B cell (primary cell): ENCODE measurements at regions not wholly inside any gene's neighbourhood (a gene's known extent, or its start where the extent isn't known, plus 50 kb on each side); places are given as distances from the start of the nearest gene placed in this dataset.

Source experiments
- ATAC-seq: fragments of 200-7000 bp; cut with Tn5 transposase; one replicate; pipeline ENCODE4 v1.10.0; 2021; ENCODE audit warnings: low read depth, mild to moderate bottlenecking, moderate number of reproducible peaks, moderate library complexity
- CTCF ChIA-PET: fragments of 350-600 bp; sonication (Branson Sonifier 250); formaldehyde crosslinking; loops from one replicate; lab custom pipeline; 2021; ENCODE audit warnings: antibody characterized with exemption, inconsistent platforms; lab: Charles Lee
- POLR2A ChIA-PET: fragments of 350-600 bp; sonication (Branson Sonifier 250); formaldehyde crosslinking; loops from one replicate; lab custom pipeline; 2021; ENCODE audit warnings: antibody characterized with exemption; lab: Charles Lee
- DNase-seq: peaks from one replicate; pipeline ENCODE4 v3.0.0; 2013
- H2AFZ ChIP-seq: 2 replicates; pipeline ENCODE4 v1.6.1; 2012; ENCODE audit warnings: mild to moderate bottlenecking, low read depth, low read length; ENCODE audit not compliant: insufficient read depth, poor library complexity, severe bottlenecking
- H3K27ac ChIP-seq, 2 donors: 1 replicate in 1 of 2; 2 replicates in 1 of 2; pipeline ENCODE4 v1.5.1; 2012 to 2013; ENCODE audit warnings: low read length in 2 of 2, mild to moderate bottlenecking in 2 of 2, moderate library complexity in 1 of 2
- H3K27me3 ChIP-seq, 4 experiments: fragments of 200-600 bp in 1 of 4; sonication (generic) in 1 of 4; replicated peaks in 1 of 4; 1 replicate in 2 of 4; 2 replicates in 2 of 4; pipeline versions ENCODE4 v1.6.1 to v1.7.0; 2013 to 2016; ENCODE audit warnings: low read length in 3 of 4, mild to moderate bottlenecking in 2 of 4, mixed read lengths in 1 of 4, moderate library complexity in 1 of 4; ENCODE audit not compliant: insufficient read depth in 4 of 4, control insufficient read depth in 3 of 4; ENCODE audit errors: control extremely low read depth in 1 of 4
- H3K36me3 ChIP-seq, 2 experiments: replicated peaks in 1 of 2; 1 replicate in 1 of 2; 2 replicates in 1 of 2; pipeline versions ENCODE4 v1.6.1 to v1.7.1; 2013; ENCODE audit warnings: low read length in 1 of 2; ENCODE audit not compliant: insufficient read depth in 2 of 2, control insufficient read depth in 1 of 2; ENCODE audit errors: control extremely low read depth in 1 of 2, extremely low read depth in 1 of 2
- H3K4me1 ChIP-seq, 2 donors: fragments of 200-600 bp in 1 of 2; sonication (generic) in 1 of 2; 1 replicate in 1 of 2; 2 replicates in 1 of 2; pipeline versions ENCODE4 v1.5.1 to v1.6.1; 2013 to 2017; ENCODE audit warnings: low read length in 2 of 2; ENCODE audit not compliant: control insufficient read depth in 2 of 2, insufficient read depth in 2 of 2
- H3K4me2 ChIP-seq: replicated peaks from 2 replicates; pipeline ENCODE3; 2012; ENCODE audit warnings: mild to moderate bottlenecking, low read depth, low read length; ENCODE audit not compliant: poor library complexity, severe bottlenecking
- H3K4me3 ChIP-seq, 5 experiments: fragments of 200-600 bp in 1 of 5; sonication (generic) in 1 of 5; 1 replicate in 3 of 5; 2 replicates in 2 of 5; pipeline versions ENCODE4 v1.5.1 to v1.7.0; 2011 to 2016; ENCODE audit warnings: low read length in 4 of 5, mild to moderate bottlenecking in 4 of 5, low read depth in 2 of 5, control low read depth in 1 of 5, moderate library complexity in 1 of 5; ENCODE audit not compliant: insufficient read depth in 1 of 5; ENCODE audit errors: control extremely low read depth in 1 of 5, extremely low read depth in 1 of 5
- H3K79me2 ChIP-seq: fragments of 200-600 bp; sonication (generic); one replicate; pipeline ENCODE4 v1.6.0; 2016; ENCODE audit warnings: low read length; ENCODE audit not compliant: control insufficient read depth, insufficient read depth
- H3K9ac ChIP-seq: fragments of 200-600 bp; sonication (generic); 2 replicates; pipeline ENCODE4 v1.6.1; 2017; ENCODE audit warnings: mild to moderate bottlenecking, low read length, moderate library complexity
- H3K9me3 ChIP-seq, 3 donors: one replicate each; pipeline versions ENCODE4 v1.6.1 to v1.7.1; 2013; ENCODE audit warnings: low read length in 2 of 3; ENCODE audit not compliant: control insufficient read depth in 2 of 3, insufficient read depth in 1 of 3; ENCODE audit errors: control extremely low read depth in 1 of 3
- H4K20me1 ChIP-seq: 2 replicates; pipeline ENCODE4 v1.6.0; 2012; ENCODE audit warnings: mild to moderate bottlenecking, low read length; ENCODE audit not compliant: insufficient read depth, control insufficient read depth, poor library complexity, severe bottlenecking
- H3K27ac Mint-ChIP-seq: one replicate; pipeline ENCODE4 v1.8.0; 2021; ENCODE audit warnings: mixed read lengths
- H3K27me3 Mint-ChIP-seq: one replicate; pipeline ENCODE4 v1.8.0; 2021; ENCODE audit warnings: mixed read lengths
- H3K4me1 Mint-ChIP-seq: one replicate; pipeline ENCODE4 v1.8.0; 2021; ENCODE audit warnings: mixed read lengths
- H3K4me3 Mint-ChIP-seq: one replicate; pipeline ENCODE4 v1.8.0; 2021; ENCODE audit warnings: mixed read lengths
- H3K9me3 Mint-ChIP-seq: one replicate; pipeline ENCODE4 v1.8.0; 2022; ENCODE audit warnings: mixed read lengths; ENCODE audit not compliant: insufficient read depth
- CTCF ChIP-seq: fragments of 200-600 bp; IDR thresholded peaks from one replicate; pipeline ENCODE4 v1.8.0; 2022; ENCODE audit warnings: antibody characterized with exemption, mild to moderate bottlenecking
- EZH2 ChIP-seq: IDR thresholded peaks from 2 replicates; pipeline ENCODE4 v1.6.1; 2012; ENCODE audit warnings: borderline replicate concordance, low read depth, mild to moderate bottlenecking, moderate library complexity, low read length; ENCODE audit not compliant: insufficient read depth, poor library complexity, severe bottlenecking
- WGBS: methylation state at CpG from one replicate; pipeline ENCODE4 v1.1.5; 2013; ENCODE audit warnings: missing lambda C conversion rate; ENCODE audit not compliant: insufficient coverage; 5-methylcytosine and 5-hydroxymethylcytosine counted together
- intact Hi-C: fragments of 100-400 bp; cut with micrococcal nuclease; formaldehyde crosslinking; loops from one replicate; pipeline ENCODE4 v1.10.0; 2022

- no peaks in the 10 kb centered on the region for H4K20me1 ChIP-seq
- Mint-ChIP-seq H3K9me3 (no peaks in the 10 kb centered on the region), H3K27me3 (peaks cover 7% of the 10 kb centered on the region), H3K4me3 (no peak overlapping the region), H3K4me1 (no peaks in the 10 kb centered on the region), H3K27ac (no peak overlapping the region)
- H3K9me3 ChIP-seq, result peaks cover 0 to 8% (median 0%) of the 10 kb centered on the region in 3 donors
- H3K79me2 ChIP-seq, result no peaks in the 10 kb centered on the region
- H3K27me3 ChIP-seq, result peaks cover 0 to 3% (median 0%) of the 10 kb centered on the region in 4 experiments
- H3K27ac ChIP-seq, result no peak overlapping the region
- H3K36me3 ChIP-seq, result no peaks in the 10 kb centered on the region
- no peaks in the 10 kb centered on the region for H3K4me1 ChIP-seq
- ATAC-seq (no peak), DNase-seq (no peak)
- no peak overlapping the region for H3K9ac ChIP-seq
- TF ChIP-seq EZH2 (no peak), CTCF (no peak)
- H3K4me2 ChIP-seq, result no peak overlapping the region
- WGBS, result 68% methylated on average over 5 of the region's 6 CpGs
- intact Hi-C loops, result no loop called here
- H3K4me3 ChIP-seq, result no peak overlapping the region
- H2AFZ ChIP-seq, result no peak overlapping the region
- CTCF ChIA-PET, result no interaction called here
- POLR2A ChIA-PET, result no interaction called here
Observed at GRCh38 chr3:158991146-158991705, 189.4 kb downstream of the MFSD1 start.

DNA sequence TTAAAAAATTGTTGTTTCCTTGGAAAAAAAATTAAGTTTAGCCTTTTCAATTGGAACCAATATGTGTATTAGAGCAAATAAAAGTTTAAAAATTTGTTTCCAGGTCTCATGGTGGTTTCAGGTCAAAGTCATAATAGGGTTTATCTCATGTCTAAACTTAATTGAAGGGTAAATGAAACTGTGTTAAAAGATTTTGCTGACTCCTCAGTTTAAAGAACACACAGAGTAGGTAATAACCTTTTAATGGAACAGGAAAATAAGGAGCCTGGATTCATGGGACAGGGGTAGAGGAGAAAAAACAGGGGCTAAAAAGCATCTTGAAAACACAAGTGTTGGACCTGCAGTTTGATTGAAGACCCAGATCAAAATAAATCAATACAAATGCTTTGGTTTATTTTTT is 190.6 kb downstream of the MFSD1 start:
- Mint-ChIP-seq H3K27ac (no peak overlapping the region), H3K4me1 (no peaks in the 10 kb centered on the region), H3K4me3 (no peak overlapping the region), H3K9me3 (no peaks in the 10 kb centered on the region), H3K27me3 (peaks cover 4% of the 10 kb centered on the region)
- ChIA-PET CTCF (no interaction called here), POLR2A (no interaction called here)
- Histone ChIP-seq H3K79me2 (no peaks in the 10 kb centered on the region), H3K4me3 (no peak overlapping the region), H3K27me3 (peaks cover 0 to 3% (median 0%) of the 10 kb centered on the region in 4 experiments), H3K9me3 (peaks cover 0 to 8% (median 0%) of the 10 kb centered on the region in 3 donors), H4K20me1 (no peaks in the 10 kb centered on the region), H3K36me3 (no peaks in the 10 kb centered on the region), H3K4me2 (no peak overlapping the region), H3K27ac (no peak overlapping the region), H3K4me1 (no peaks in the 10 kb centered on the region), H2AFZ (no peak overlapping the region), H3K9ac (no peak overlapping the region)
- no peak for ATAC-seq
- DNase-seq, result no peak
- intact Hi-C loops, result no loop called here
- TF ChIP-seq CTCF (no peak), EZH2 (no peak)
